NCI-H2171 treated with DMSO at 0.1 percent for 48 hours (cell line): ENCODE measurements at regions not wholly inside any gene's neighbourhood (a gene's known extent, or its start where the extent isn't known, plus 50 kb on each side); places are given as distances from the start of the nearest gene placed in this dataset.
"Not testable (repeated sequence)": the region's sequence is repeated elsewhere in the genome, so short reads cannot be mapped to it uniquely, and the experiment has no call there.

Source experiments
- DNase-seq: peaks from one replicate; lab custom pipeline; 2025; lab: John Stamatoyannopoulos, UW

- not testable (repeated sequence) for DNase-seq
Measured at GRCh38 chr15:84094720-84095119, 140.9 kb upstream of the GOLGA6L4 start.

GRCh38 chr15:84097053-84097452 lies 138.5 kb upstream of the GOLGA6L4 start:
- not testable (repeated sequence) for DNase-seq

DNA sequence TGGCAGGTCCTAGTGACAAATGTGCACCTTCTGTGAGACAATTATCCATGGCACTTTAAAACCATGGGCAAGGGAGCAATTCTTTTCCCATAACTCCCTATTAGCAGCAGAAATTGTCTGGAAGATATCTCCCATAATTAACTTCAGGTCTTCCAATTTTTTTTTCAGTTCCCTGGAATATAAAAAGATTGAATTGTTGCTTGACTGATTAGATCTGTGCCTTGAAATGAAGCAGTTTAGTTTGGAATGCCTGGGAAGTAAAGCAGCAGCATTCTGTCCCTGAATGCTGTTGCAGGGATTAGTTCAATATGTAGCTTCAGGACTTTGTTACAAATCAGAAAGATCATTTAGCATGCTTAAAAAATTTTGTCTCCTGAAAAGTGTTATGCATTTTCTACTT lies 137.0 kb upstream of the GOLGA6L4 start:
- DNase-seq = no peak

- DNase-seq = no peak
Measured at GRCh38 chr15:84099181-84099580, 136.4 kb upstream of the GOLGA6L4 start.

DNA sequence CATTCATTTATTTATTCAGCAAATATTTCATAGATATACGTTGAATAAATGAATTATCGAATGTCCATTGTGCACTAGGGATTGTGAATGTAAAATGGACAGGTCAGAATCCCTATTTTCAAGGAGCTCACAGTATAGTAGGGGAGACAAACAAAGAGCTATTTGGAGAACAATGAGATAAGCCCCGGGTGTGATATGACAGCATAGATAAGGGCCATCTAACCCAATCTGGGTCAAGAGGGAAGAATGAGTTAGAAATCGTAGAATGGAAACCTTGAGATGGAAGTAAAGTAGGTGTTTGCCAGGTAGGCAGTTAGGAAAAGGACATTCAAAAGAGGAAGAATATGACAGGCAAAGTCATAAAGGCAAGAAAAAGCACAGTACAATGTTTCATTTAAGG lies 132.2 kb upstream of the GOLGA6L4 start:
- no peak for DNase-seq

- no peak for DNase-seq
Measured at GRCh38 chr15:84104853-84105252, 130.7 kb upstream of the GOLGA6L4 start.

GRCh38 chr15:84108728-84109127 lies 126.8 kb upstream of the GOLGA6L4 start:
- DNase-seq = no peak

GRCh38 chr15:84111575-84111974 lies 124.0 kb upstream of the GOLGA6L4 start:
- no peak for DNase-seq

GRCh38 chr15:84112025-84112424 lies 123.5 kb upstream of the GOLGA6L4 start:
- no peak for DNase-seq

DNA sequence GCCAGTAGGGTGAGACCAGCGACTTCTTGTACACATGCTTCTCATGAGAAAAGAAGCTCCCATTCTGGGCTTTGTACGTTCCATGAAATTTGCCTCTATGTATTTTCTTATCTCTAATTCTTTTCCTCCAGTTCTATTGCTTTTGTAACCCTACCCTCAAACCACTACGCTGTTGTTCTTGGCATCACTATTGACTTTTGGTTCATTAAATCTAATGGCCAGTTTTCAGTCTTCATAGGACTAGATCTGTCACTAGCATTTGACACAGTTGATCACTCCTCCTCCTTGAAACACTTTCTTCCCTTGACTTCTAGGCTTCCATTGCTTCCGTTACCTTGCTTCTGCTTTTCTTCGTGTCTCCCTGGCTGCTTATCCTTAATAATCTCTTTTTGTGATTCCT lies 121.7 kb upstream of the GOLGA6L4 start:
- DNase-seq = no peak

DNA sequence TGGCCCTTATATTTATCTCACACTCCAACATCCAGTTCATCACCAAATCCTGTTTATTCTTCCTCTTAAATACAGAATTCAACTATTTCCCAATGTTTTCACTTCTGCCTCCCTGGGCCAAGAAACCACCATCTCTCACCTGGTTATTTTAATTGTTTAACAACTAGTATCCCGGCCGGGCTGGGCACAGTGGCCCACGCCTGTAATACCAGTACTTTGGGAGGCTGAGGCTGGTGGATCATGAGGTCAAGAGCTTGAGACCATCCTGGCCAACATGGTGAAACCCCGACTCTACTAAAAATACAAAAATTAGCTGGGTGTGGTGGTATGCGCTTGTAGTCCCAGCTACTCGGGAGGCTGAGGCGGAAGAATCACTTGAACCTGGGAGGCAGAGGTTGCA lies 120.9 kb upstream of the GOLGA6L4 start:
- DNase-seq = not testable (repeated sequence)

- not testable (repeated sequence) for DNase-seq
Measured at GRCh38 chr15:84119351-84119750, 116.2 kb upstream of the GOLGA6L4 start.

DNA sequence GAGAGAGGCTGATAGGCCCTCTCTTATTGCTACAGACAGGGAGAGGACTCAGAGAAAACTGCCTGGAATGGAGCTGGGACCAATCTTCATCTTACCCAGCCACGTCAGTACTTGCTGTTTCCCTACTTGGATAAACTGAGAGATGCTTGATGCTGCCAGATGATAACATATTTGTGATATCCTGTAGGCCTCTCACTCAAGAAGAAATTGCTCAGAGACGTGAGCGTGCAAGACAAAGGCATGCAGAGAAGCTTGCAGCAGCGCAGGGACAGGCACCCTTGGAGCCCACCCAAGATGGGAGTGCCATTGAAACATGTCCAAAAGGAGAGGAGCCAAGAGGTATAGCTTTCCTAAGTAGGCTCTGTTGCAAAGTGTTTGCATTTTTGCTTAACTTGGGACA lies 114.7 kb upstream of the GOLGA6L4 start:
- not testable (repeated sequence) for DNase-seq

DNA sequence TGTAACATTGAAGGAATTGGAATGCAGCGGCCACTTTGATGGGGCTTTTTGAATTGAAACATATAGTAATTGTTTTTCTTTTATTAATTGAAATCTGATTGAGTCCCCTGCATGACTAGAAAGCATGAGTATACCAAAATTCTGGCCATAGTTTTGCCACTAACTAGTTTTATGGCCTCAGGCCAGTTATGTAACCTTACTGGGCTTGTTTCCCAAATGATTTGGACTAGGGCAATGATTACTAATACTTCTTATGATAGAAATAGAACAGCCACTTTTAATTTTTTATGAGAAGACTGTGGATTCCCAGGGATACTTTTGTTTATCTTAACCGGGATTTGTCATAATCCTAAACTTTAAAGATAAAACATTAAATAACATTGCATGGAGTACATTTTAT lies 106.9 kb upstream of the GOLGA6L4 start:
- not testable (repeated sequence) for DNase-seq

- DNase-seq = not testable (repeated sequence)
Measured at GRCh38 chr15:84130098-84130831, 105.3 kb upstream of the GOLGA6L4 start.

DNA sequence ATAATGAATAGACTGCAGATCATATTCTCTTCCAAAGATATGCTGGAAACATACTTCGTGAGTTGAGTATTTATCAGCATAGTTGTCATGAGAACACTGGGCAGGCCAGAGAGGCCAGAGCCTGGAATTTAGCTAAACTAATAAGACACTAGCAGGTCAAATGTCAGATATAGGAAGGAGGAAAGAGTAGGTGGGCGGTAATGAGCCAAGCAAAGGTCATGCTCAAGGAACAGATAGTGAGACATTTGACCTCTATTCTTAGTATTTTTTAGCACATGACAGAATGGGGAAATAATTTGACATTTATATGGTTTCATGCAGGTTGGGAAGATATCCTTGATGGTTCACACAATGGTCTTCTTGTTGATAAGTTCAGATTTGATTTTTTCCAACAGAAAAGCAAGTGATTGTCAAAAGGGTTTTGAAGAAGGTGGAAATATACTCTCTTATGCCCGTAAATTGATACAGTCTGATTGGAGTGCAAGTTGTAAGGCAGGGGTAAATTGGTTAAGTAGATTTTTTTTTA lies 99.6 kb upstream of the GOLGA6L4 start:
- not testable (repeated sequence) for DNase-seq

- peak; percentile 74 for DNase-seq
Measured at GRCh38 chr15:84142888-84143337, 92.7 kb upstream of the GOLGA6L4 start.

- no peak for DNase-seq
Measured at GRCh38 chr15:84143753-84144314, 91.7 kb upstream of the GOLGA6L4 start.

DNA sequence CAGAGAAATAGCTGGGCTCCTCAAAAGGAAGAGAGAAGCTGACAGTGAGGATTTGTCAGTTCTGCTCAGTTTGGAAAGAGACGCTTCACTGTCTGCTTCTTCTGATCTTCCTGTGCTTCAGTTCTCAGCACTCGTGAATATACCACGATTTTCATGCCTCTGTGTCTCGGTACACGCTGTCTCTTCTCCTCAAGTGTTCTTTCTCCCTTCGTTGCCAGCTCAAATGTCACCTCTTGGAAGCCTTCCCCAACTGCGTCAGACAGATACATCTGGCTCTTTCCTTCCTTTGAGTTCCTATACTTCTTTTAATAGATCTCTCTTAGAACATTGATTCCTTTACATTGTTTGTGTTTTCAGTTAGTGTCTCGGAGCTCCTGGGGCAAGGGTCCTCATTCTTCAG lies 90.6 kb upstream of the GOLGA6L4 start:
- not testable (repeated sequence) for DNase-seq

- not testable (repeated sequence) for DNase-seq
Measured at GRCh38 chr15:84146299-84146698, 89.3 kb upstream of the GOLGA6L4 start.

DNA sequence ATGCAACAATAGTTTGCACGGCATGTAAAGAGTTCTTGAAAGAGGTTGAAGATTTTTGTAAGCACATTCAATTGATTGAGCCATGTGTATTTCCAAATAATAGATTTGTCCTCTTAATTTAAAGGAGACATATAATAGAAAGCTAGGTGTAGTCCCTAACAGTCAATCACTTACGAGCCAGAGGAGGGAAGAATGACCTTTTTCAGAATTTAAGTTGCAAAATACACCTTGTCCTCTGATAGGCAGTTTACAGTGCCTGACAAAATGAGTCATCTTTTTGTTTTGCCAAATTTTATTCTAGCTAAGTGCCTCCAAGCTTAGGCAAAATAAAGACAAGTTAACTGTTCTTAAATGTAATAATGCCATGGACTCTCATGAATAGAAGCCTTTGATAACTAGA lies 88.3 kb upstream of the GOLGA6L4 start:
- DNase-seq = not testable (repeated sequence)

DNA sequence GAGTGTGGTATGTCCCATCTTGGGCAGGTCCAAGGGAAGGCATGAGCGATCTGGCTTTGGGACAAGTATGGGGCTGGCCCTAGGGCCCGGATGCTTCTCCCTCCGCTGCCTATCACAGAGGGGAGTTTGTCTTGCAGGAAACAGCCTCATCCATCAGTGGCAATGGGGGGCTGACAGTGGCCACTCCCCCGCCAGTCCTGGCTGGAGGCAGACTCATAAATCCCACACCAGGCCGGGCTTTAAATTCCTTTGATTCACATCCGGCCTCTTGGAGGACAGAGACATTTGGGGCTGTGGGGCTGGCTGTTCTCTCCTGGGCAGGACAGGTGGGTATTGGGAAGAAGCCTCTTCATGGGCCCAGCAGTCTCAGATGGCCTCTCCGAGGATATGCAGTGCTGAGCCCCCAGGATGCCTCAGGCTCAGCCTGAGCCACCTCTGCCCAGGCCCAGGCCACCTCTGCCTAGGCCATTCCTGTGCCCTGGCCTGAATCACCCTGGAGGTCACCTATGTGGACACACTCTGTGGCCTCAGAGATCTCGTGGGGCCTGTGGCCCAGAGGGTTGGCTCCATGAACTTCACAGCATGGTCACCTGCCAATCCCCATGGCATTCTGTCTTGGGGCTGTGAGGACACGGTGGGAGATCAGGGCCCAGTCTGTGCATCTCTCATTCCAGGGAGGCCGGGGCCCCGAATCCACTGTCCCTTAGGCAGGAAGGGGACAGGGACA lies 84.2 kb upstream of the GOLGA6L4 start:
- no peak for DNase-seq
